GM12875 (cell line): ENCODE measurements at regions not wholly inside any gene's neighbourhood (a gene's known extent, or its start where the extent isn't known, plus 50 kb on each side); places are given as distances from the start of the nearest gene placed in this dataset.

Source experiments
- H3K4me3 ChIP-seq: one replicate; pipeline ENCODE4 v1.5.1; 2011; ENCODE audit warnings: low read depth, low read length, control low read depth
- CTCF ChIP-seq: IDR thresholded peaks from 2 replicates; pipeline ENCODE4 v1.5.1; 2011; ENCODE audit warnings: low read depth, mild to moderate bottlenecking, control low read depth, inconsistent platforms, low read length, moderate library complexity, borderline replicate concordance; ENCODE audit not compliant: insufficient read depth

GRCh38 chr3:11948331-11948730 is 55.9 kb upstream of the SYN2 start:
- no peak overlapping the region for H3K4me3 ChIP-seq
- no peak for TF ChIP-seq CTCF

GRCh38 chr3:11948866-11949265 is 55.3 kb upstream of the SYN2 start:
- no peak for TF ChIP-seq CTCF

GRCh38 chr3:11949351-11949750 is 54.8 kb upstream of the SYN2 start:
- H3K4me3 ChIP-seq, result no peak overlapping the region
- no peak for TF ChIP-seq CTCF

More at GRCh38 chr3:11948866-11949265, 55.3 kb upstream of the SYN2 start:
- no peak overlapping the region for H3K4me3 ChIP-seq

- H3K4me3 ChIP-seq, result no peak overlapping the region
- TF ChIP-seq CTCF, result no peak
These were observed 53.6 kb upstream of the SYN2 start for GRCh38 chr3:11950576-11950975.

- no peak for TF ChIP-seq CTCF
- no peak overlapping the region for H3K4me3 ChIP-seq
These were observed 50.8 kb upstream of the SYN2 start for GRCh38 chr3:11953350-11953749.

GRCh38 chr3:11953778-11954177 is 50.4 kb upstream of the SYN2 start:
- TF ChIP-seq CTCF, result no peak
- H3K4me3 ChIP-seq, result no peak overlapping the region

- no peak for TF ChIP-seq CTCF
- H3K4me3 ChIP-seq, result no peak overlapping the region
These were observed 49.8 kb upstream of the SYN2 start for GRCh38 chr3:11954312-11954934.
